HEK293 (cell line): ENCODE measurements at regions not wholly inside any gene's neighbourhood (a gene's known extent, or its start where the extent isn't known, plus 50 kb on each side); places are given as distances from the start of the nearest gene placed in this dataset.

Experiments used
- CTCF ChIA-PET: fragments of 350-600 bp; formaldehyde crosslinking; extraction: SDS; loops from one replicate; lab custom pipeline; 2021; ENCODE audit warnings: antibody characterized with exemption; lab: Yijun Ruan, JAX
- POLR2A ChIA-PET: fragments of 300-600 bp; formaldehyde crosslinking; extraction: SDS; loops from one replicate; lab custom pipeline; 2020; ENCODE audit warnings: antibody characterized with exemption, inconsistent platforms; lab: Yijun Ruan, JAX
- H3K27ac ChIP-seq: fragments of 200-500 bp; sonication (Bioruptor generic); 2 replicates; pipeline ENCODE4 v1.5.1; 2014; ENCODE audit warnings: low read depth, low read length, control low read depth, inconsistent platforms; ENCODE audit errors: extremely low read depth
- H3K36me3 ChIP-seq, 2 experiments: fragments of 200-500 bp in 1 of 2; sonication (Bioruptor generic) in 1 of 2; 1 replicate in 1 of 2; 2 replicates in 1 of 2; pipeline ENCODE4 v1.5.1; 2014 to 2017; ENCODE audit warnings: inconsistent platforms in 2 of 2, low read length in 2 of 2; ENCODE audit not compliant: control insufficient read depth in 2 of 2, insufficient read depth in 1 of 2
- H3K4me1 ChIP-seq: fragments of 200-500 bp; sonication (Bioruptor generic); 2 replicates; pipeline ENCODE4 v1.5.1; 2014; ENCODE audit warnings: mild to moderate bottlenecking, low read length, inconsistent platforms; ENCODE audit not compliant: control insufficient read depth, insufficient read depth
- H3K4me3 ChIP-seq: 2 replicates; pipeline ENCODE4 v1.5.1; 2011; ENCODE audit warnings: low read depth, mild to moderate bottlenecking, control low read depth, low read length, moderate library complexity
- H3K9me3 ChIP-seq: fragments of 200-500 bp; sonication (Bioruptor generic); 2 replicates; pipeline ENCODE4 v1.5.1; 2014; ENCODE audit warnings: low read depth, low read length, inconsistent platforms; ENCODE audit not compliant: control insufficient read depth, insufficient read depth
- GLIS1 ChIP-seq: fragments of 450-650 bp; formaldehyde crosslinking; IDR thresholded peaks from 2 replicates; pipeline ENCODE4 v1.5.1; 2016; ENCODE audit warnings: missing biosample characterization, missing genetic modification characterization
- GLIS2 ChIP-seq: fragments of 450-650 bp; formaldehyde crosslinking; IDR thresholded peaks from 2 replicates; pipeline ENCODE4 v1.5.1; 2016; ENCODE audit warnings: missing biosample characterization, missing genetic modification characterization
- PRDM1 ChIP-seq: fragments of 450-650 bp; formaldehyde crosslinking; IDR thresholded peaks from 2 replicates; pipeline ENCODE4; 2016; ENCODE audit warnings: missing biosample characterization, missing genetic modification characterization
- ZFHX2 ChIP-seq: fragments of 450-650 bp; formaldehyde crosslinking; conservative IDR thresholded peaks from 2 replicates; pipeline ENCODE4 v1.5.1; 2016; ENCODE audit warnings: missing biosample characterization, missing genetic modification characterization
- ZNF19 ChIP-seq: fragments of 450-650 bp; formaldehyde crosslinking; IDR thresholded peaks from 2 replicates; pipeline ENCODE4; 2016; ENCODE audit warnings: missing biosample characterization, missing genetic modification characterization, low read depth
- ZNF266 ChIP-seq: fragments of 450-650 bp; formaldehyde crosslinking; IDR thresholded peaks from 2 replicates; pipeline ENCODE4 v1.5.1; 2016; ENCODE audit warnings: missing biosample characterization, missing genetic modification characterization, low read depth
- ZNF394 ChIP-seq: fragments of 450-650 bp; formaldehyde crosslinking; IDR thresholded peaks from 2 replicates; pipeline ENCODE4 v1.5.1; 2016; ENCODE audit warnings: missing biosample characterization, missing genetic modification characterization, mild to moderate bottlenecking, moderate library complexity, borderline replicate concordance
- ZNF548 ChIP-seq: fragments of 450-650 bp; formaldehyde crosslinking; IDR thresholded peaks from 2 replicates; pipeline ENCODE4 v1.5.1; 2016; ENCODE audit warnings: missing biosample characterization, missing genetic modification characterization
- ZNF555 ChIP-seq: fragments of 450-650 bp; formaldehyde crosslinking; conservative IDR thresholded peaks from 2 replicates; pipeline ENCODE4 v1.5.1; 2017; ENCODE audit warnings: missing biosample characterization, mild to moderate bottlenecking, missing genetic modification characterization, inconsistent platforms
- ZNF623 ChIP-seq: fragments of 450-650 bp; formaldehyde crosslinking; IDR thresholded peaks from 2 replicates; pipeline ENCODE4 v1.5.1; 2016; ENCODE audit warnings: missing biosample characterization, missing genetic modification characterization
- ZNF707 ChIP-seq: fragments of 450-650 bp; formaldehyde crosslinking; IDR thresholded peaks from 2 replicates; pipeline ENCODE4 v1.5.1; 2016; ENCODE audit warnings: missing biosample characterization, missing genetic modification characterization
- TF ChIP-seq, protein P1 (sequence below): fragments of 450-650 bp; formaldehyde crosslinking; IDR thresholded peaks from 2 replicates; pipeline ENCODE4 v1.5.1; 2016; ENCODE audit warnings: missing biosample characterization, missing genetic modification characterization
- TF ChIP-seq, protein P2 (sequence below): fragments of 450-650 bp; formaldehyde crosslinking; IDR thresholded peaks from 2 replicates; pipeline ENCODE4 v1.5.1; 2017; ENCODE audit warnings: missing biosample characterization, missing genetic modification characterization
- TF ChIP-seq, protein P3 (sequence below): fragments of 450-650 bp; formaldehyde crosslinking; conservative IDR thresholded peaks from 2 replicates; pipeline ENCODE4 v1.5.1; 2016; ENCODE audit warnings: low read depth, missing biosample characterization, missing genetic modification characterization
- TF ChIP-seq, protein P4 (sequence below): fragments of 450-650 bp; formaldehyde crosslinking; IDR thresholded peaks from 2 replicates; pipeline ENCODE4 v1.5.1; 2016; ENCODE audit warnings: missing biosample characterization, missing genetic modification characterization
- TF ChIP-seq, protein P5 (sequence below): fragments of 450-650 bp; formaldehyde crosslinking; IDR thresholded peaks from 2 replicates; pipeline ENCODE4 v1.5.1; 2016; ENCODE audit warnings: missing biosample characterization, missing genetic modification characterization

GRCh38 chr5:118450554-118451332 is 537.6 kb downstream of the DTWD2 start (continued):
- TF ChIP-seq ZNF19 (tag by site-specific recombination): no peak
- TF ChIP-seq ZNF548 (tag by site-specific recombination): no peak
- no peak for TF ChIP-seq ZNF266 (tag by site-specific recombination)

DNA sequence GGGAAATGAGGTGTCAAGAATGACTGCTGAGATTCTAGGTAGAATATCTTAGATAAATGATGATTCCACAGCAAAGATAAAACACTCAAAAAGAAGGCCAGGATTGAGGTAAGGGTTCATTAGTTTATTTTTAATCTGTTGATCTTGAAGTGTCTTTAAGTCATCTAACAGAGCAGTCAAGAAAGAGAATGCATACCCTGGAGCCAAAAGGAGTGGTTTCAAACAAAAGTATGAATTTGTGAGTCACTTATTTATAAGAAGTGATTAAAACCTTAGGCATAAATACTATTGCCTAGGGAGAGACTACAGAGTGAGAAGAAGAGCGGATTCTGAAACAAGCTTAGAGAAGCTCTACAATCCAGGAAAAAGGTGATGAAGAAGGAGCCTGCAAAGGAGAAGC is 541.0 kb downstream of the DTWD2 start:
- Histone ChIP-seq H3K9me3 (no peaks in the 10 kb centered on the region), H3K27ac (no peak overlapping the region), H3K4me1 (no peaks in the 10 kb centered on the region), H3K36me3 (no peaks in the 10 kb centered on the region), H3K4me3 (no peak overlapping the region)
- ChIA-PET POLR2A (no interaction called here), CTCF (no interaction called here)
- no peak for TF ChIP-seq ZFHX2
- no peak for TF ChIP-seq ZNF555 (tag by site-specific recombination)
- TF ChIP-seq ZNF707 (tag by site-specific recombination): no peak
- TF ChIP-seq GLIS1 (tag by site-specific recombination): no peak
- TF ChIP-seq, protein P1, sequence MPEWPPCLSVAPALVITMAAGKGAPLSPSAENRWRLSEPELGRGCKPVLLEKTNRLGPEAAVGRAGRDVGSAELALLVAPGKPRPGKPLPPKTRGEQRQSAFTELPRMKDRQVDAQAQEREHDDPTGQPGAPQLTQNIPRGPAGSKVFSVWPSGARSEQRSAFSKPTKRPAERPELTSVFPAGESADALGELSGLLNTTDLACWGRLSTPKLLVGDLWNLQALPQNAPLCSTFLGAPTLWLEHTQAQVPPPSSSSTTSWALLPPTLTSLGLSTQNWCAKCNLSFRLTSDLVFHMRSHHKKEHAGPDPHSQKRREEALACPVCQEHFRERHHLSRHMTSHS (tag by site-specific recombination): no peak
- TF ChIP-seq ZNF394 (tag by site-specific recombination): no peak
- no peak for TF ChIP-seq ZNF623
- TF ChIP-seq, protein P2, sequence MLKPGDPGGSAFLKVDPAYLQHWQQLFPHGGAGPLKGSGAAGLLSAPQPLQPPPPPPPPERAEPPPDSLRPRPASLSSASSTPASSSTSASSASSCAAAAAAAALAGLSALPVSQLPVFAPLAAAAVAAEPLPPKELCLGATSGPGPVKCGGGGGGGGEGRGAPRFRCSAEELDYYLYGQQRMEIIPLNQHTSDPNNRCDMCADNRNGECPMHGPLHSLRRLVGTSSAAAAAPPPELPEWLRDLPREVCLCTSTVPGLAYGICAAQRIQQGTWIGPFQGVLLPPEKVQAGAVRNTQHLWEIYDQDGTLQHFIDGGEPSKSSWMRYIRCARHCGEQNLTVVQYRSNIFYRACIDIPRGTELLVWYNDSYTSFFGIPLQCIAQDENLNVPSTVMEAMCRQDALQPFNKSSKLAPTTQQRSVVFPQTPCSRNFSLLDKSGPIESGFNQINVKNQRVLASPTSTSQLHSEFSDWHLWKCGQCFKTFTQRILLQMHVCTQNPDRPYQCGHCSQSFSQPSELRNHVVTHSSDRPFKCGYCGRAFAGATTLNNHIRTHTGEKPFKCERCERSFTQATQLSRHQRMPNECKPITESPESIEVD (tag by site-specific recombination): no peak
- no peak for TF ChIP-seq GLIS2 (tag by site-specific recombination)
- TF ChIP-seq, protein P3, sequence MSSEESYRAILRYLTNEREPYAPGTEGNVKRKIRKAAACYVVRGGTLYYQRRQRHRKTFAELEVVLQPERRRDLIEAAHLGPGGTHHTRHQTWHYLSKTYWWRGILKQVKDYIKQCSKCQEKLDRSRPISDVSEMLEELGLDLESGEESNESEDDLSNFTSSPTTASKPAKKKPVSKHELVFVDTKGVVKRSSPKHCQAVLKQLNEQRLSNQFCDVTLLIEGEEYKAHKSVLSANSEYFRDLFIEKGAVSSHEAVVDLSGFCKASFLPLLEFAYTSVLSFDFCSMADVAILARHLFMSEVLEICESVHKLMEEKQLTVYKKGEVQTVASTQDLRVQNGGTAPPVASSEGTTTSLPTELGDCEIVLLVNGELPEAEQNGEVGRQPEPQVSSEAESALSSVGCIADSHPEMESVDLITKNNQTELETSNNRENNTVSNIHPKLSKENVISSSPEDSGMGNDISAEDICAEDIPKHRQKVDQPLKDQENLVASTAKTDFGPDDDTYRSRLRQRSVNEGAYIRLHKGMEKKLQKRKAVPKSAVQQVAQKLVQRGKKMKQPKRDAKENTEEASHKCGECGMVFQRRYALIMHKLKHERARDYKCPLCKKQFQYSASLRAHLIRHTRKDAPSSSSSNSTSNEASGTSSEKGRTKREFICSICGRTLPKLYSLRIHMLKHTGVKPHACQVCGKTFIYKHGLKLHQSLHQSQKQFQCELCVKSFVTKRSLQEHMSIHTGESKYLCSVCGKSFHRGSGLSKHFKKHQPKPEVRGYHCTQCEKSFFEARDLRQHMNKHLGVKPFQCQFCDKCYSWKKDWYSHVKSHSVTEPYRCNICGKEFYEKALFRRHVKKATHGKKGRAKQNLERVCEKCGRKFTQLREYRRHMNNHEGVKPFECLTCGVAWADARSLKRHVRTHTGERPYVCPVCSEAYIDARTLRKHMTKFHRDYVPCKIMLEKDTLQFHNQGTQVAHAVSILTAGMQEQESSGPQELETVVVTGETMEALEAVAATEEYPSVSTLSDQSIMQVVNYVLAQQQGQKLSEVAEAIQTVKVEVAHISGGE (tag by site-specific recombination): no peak
- TF ChIP-seq, protein P4, sequence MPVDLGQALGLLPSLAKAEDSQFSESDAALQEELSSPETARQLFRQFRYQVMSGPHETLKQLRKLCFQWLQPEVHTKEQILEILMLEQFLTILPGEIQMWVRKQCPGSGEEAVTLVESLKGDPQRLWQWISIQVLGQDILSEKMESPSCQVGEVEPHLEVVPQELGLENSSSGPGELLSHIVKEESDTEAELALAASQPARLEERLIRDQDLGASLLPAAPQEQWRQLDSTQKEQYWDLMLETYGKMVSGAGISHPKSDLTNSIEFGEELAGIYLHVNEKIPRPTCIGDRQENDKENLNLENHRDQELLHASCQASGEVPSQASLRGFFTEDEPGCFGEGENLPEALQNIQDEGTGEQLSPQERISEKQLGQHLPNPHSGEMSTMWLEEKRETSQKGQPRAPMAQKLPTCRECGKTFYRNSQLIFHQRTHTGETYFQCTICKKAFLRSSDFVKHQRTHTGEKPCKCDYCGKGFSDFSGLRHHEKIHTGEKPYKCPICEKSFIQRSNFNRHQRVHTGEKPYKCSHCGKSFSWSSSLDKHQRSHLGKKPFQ (tag by site-specific recombination): no peak
- TF ChIP-seq PRDM1: no peak
- TF ChIP-seq, protein P5, sequence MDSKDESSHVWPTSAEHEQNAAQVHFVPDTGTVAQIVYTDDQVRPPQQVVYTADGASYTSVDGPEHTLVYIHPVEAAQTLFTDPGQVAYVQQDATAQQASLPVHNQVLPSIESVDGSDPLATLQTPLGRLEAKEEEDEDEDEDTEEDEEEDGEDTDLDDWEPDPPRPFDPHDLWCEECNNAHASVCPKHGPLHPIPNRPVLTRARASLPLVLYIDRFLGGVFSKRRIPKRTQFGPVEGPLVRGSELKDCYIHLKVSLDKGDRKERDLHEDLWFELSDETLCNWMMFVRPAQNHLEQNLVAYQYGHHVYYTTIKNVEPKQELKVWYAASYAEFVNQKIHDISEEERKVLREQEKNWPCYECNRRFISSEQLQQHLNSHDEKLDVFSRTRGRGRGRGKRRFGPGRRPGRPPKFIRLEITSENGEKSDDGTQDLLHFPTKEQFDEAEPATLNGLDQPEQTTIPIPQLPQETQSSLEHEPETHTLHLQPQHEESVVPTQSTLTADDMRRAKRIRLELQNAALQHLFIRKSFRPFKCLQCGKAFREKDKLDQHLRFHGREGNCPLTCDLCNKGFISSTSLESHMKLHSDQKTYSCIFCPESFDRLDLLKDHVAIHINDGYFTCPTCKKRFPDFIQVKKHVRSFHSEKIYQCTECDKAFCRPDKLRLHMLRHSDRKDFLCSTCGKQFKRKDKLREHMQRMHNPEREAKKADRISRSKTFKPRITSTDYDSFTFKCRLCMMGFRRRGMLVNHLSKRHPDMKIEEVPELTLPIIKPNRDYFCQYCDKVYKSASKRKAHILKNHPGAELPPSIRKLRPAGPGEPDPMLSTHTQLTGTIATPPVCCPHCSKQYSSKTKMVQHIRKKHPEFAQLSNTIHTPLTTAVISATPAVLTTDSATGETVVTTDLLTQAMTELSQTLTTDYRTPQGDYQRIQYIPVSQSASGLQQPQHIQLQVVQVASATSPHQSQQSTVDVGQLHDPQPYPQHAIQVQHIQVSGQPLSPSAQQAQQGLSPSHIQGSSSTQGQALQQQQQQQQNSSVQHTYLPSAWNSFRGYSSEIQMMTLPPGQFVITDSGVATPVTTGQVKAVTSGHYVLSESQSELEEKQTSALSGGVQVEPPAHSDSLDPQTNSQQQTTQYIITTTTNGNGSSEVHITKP (tag by site-specific recombination): no peak
